Activated effector memory CD4-positive, alpha-beta T cell treated with Interleukin-2 at 50 U/mL for 16 hours (primary cell): ENCODE measurements at regions not wholly inside any gene's neighbourhood (a gene's known extent, or its start where the extent isn't known, plus 50 kb on each side); places are given as distances from the start of the nearest gene placed in this dataset.

Source experiments
- DNase-seq: peaks from one replicate; pipeline ENCODE4 v3.0.0-alpha.2; 2020

DNA sequence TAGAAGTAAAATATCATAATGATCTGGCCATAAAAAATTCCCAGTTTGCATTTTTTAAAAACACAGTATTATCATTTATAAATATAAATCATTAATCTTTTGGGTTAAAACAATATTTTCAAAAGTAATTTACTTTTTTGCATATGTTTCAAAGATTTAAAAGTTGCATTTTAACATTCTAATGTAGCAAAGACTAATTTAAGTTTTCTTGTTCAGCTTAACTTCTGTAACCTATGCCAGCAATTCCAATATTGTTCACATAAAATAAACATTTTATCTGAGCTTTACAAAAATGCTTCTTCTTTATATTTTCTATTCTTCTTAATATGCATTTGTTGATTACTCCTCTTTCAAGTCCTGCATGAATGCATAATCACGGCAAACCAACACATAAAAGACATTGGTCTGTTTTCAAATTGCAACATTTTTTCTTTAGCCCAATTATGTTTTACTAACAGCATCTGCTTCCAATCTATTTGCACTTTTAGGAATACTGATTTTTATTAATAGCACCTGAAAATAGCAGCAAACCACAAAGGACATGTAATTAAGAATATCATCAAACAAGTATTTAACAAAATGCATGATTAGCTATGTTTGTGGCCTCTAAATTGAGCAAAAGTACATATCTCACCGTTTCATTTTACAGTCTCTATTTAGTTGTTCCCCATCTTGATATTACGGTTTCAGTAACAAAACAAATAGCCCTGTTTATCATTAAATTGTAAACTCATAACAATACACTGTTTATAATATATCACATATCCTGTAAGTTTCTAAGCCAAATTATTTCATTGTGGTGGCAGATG lies 286.9 kb upstream of the NFE2L3 start:
- DNase-seq: no peak

DNA sequence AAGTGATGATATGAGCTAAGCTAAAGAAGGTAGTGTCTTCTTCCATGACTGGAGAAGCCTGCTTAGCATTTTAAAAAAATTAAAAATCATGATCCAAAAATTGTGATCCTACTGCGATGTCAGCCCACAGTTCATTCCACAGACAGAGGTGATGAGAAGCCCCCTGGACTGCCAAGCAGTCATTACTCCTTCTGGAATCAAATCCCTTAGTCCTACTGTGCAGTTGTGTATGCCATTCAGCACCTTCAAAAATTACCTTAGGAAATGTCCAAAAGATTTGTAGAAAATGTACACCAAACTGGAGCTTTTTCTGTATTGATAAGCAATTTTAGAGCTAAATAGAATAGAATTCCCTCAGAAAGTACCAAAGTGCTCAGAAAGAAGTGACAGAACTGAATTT lies 283.5 kb upstream of the NFE2L3 start:
- DNase-seq: no peak

DNA sequence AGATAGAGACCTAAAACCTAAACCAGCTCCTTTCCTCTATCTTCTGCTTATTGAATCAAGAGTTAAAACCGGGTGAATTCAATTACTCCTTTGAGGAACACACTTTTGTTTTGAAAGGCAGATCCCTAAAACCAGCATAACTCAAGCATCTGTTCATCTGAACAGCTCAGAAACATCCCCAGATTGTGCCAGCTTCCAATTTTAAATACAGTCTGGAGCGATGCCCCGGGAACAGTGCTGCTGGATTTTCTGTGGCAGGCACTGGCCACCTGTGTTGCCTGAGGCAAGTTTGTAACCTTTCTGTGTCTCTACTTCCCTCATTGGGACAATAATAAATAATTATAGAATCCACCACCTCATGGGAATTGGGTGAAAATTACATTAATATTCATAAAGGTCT lies 281.4 kb upstream of the NFE2L3 start:
- no peak for DNase-seq

DNA sequence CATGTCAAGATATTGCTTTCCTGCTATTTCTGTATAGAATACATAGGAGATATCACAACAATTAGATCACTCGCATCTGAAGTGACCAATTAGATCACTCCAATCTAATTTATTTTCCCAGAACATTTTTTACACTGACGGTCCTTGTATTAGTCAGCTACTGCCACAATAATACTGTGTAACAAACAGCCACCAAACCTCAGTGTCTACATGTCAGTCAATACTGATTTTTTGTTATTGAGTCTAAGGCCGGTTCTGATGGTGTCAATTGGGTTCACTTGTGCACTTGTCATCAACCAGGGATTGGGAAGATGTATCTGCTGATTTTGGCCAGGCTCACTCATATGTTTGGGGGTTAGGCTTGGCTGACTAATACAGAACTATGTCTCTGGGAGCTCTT lies 275.9 kb upstream of the NFE2L3 start:
- no peak for DNase-seq

DNA sequence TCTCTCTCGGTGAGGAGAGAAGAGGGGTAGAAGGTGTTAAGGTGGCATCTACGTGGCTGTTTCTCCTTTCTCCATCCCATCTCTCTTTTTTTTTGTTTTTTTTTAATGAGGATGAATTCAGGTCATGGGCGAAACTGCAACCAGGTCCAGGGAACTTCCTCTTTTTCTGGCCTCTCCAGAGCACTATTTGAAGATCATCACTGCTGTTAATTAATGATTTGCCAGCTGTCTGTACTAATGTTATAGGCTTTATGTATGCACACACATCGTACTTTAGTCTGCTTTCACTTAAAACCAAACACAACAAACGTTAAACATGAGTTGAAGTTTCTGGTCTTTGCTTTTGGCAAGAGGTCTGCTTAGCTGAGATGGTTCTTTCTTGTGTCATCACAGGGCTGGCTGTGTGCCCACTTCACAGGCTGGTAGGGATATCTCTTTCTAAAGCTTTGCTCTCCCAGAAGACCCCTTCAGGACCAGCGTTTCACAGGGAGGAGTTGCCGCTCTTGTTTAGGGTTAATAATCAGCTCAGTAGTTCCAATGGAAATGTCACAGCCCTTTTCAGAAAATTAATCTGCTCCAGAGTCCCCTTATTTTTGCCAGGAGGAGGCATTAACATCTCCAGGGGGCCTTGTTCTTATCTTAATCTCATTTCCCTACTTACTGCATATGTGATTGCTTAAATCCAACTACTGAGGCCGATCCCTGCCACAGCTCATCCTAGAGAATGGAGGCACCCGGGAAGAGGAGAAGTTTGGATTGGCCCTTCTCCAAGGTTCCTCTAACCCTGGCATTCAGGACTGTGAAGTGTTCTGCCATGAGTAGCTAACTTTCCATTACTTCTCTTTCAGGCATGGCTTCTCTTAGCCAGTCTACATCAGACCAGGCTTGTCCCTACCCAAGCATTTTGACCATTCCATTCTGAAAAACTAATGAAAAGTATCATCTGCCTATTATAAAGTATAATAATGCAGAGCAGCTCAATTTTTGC lies 273.9 kb upstream of the NFE2L3 start:
- no peak for DNase-seq

DNA sequence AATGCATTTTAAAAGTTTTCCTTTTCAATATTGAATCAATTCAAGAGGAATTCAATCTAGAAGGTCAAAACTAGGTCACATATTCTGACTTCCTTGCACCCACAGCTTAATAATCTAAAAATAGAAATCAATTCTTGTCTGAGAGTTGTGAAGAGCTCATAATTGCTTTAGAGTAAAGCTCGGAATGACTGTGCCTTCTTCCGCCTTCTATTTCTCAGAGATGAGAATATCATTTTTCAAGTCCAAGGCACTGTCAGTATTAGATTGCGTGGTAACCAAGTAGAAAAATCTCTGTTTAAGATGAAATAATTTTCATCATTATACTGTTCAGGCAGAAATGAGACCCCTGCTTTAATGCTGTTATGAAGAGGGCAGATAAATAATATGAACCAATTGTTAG lies 272.2 kb upstream of the NFE2L3 start:
- no peak for DNase-seq

DNA sequence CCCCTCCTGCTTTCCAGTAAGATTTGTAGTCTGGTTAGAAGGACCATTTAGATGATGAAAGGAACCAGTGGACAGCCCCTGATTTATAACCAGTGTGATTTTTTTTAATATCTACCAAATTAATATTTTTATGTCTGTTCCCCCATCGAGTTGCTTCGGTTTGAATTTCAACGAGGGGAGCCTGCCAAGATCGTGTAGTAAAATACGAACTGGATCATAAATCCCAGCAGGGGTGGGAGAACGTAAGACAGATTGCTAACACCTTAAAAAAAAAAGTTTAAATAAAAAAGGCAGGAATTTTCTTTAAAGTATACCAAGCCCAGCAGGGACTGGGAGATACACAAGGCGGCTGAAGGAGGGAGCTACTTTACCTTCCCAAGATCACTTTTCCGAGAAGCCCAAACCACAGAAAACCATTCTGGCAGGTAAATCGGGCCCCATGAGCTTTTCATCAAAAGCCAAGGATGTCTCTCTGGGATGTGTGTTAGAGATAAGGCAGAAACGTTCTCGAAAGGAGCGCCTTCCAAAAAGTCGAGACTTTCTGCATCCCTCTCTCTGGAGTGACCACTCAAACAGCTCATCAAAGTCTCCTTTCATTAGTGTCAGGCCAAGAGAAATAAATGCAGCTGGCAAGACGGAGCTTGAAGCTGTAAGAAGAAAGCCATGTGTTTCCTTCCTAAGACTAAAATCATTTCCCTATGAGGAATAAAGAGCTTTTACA lies 270.5 kb upstream of the NFE2L3 start:
- DNase-seq: no peak

DNA sequence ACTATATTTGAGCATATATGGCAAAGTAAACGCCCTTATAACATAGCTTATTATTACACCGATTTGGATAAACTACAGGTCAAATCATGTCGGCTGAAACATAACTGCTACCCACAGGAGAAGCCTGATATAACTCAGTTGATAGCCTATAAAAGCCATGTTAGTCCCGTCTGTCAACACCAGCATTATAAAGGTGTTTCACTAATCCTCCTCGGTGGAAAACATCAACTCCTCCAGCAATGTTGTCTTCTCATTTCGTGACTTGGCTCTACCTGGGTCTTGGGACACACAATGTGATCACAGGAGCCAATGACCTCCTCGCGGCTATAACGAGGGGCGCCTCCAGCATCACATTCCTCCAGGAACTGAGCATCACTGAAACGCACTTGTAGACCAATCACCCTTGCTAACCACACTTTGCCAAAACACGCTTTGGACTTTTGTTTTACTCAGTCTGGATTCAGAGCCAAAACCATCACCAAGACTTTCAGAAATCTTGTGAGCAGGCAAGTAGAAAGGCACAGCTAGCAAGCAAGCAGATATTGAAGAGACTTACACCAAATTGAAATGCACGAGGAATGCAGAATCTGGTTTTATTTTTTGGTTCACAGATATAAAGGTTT lies 269.7 kb upstream of the NFE2L3 start:
- no peak for DNase-seq

DNA sequence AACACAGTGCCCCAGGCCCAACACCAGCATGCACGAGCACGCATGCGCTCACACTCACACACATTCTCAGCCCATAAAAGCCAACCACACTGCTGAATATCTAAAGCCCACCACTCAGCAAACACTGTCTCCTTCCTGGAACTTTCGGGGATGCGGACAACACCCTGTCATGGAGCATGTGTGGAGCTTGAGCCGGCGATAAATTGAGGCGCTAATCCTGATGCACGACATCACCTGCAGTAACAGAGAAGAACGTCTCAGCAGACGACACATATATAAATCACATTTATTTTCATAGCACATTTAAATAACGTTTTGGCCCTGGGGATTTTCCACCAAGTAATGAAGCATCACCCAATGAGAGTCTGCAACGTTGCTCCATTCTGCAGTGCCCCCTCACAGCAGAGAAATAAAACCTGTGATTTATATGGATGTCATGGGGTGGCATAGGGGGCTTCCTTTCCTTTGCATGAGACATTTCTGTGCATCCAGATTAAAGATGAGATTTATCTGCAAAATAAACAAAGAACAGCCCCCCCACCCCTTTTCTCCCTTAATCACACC lies 267.7 kb upstream of the NFE2L3 start:
- DNase-seq: no peak

DNA sequence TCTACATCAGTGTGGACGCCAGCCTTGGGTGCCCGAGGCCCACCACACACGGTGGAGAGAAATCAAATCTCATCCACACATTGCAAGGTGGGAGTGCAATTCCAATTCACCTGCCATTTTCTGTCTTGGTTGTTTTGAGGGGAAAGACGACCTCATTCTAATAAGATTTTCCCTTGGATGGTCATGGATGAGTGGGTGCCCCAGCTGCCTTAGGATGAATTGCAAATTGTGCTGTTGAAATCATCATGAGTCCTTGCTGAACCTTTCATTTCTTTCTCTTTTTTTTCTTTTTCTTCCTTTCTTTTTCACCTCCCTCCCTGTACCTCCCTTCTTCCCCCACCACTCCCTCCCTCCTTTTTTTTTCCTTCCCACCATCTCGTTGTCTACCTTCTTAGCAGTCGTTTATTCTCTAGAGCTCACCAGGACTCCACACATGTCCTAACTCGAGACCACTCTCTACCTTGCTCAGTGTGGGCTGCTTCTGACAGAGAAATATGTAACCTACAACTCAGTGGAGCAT lies 266.9 kb upstream of the NFE2L3 start:
- DNase-seq: no peak

DNA sequence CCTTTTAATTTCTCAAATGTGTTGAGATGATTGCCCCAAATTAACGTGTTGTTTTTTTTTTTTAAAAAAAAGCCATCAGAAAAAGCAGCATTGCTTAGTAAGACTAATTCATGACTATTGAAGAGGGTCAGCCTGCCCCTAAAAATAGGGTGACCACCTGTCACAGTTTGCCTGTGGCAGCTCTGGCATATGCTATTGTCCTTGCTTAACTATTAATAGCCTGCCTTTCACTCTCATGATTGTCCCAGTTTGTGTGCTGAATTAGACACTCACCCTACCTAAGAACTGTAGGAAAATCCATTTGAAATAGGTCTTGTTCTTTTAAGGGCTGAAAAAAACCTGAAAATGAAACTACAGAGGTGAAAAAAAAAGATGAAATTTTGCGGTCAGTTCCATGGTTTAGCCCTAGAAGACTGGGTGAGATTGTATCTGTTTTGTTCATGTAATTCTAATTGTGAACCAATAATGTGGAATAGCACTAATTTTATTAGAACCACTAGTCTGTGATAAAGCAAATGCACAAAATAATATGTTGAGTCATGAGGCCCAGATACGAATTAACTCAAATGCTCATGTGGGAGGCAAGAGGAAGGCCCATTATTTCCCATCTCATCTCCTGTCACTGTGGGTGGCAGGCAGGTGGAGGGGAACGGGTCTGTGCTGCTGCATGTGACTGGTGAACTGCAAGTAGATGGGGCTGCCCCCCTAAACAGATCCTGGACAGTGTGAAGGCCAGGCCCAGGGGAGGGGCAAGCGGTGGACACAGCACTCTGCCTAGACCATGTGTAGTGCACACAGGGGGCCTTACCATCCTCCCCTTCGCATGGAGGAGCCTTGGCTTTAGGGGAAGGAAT lies 265.4 kb upstream of the NFE2L3 start:
- DNase-seq: no peak

DNA sequence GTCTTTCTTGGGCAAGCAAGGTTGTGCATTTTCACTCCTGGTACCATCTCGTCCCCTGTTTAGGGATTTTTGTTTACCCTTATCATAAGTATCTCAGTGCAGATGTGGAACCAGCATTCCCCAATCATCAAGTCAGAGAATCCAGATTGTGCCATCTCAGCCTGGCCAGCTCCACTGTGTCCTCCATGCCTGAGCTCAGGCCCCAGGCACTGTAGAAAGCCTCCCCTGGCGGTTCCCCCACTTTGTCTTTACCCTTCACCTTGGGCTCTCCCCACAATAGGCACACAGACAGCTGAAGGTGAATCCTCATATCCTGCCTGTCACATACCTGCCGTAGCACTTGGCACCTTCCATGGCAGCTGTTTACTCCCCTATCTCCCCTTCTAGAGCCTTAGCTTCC lies 264.7 kb upstream of the NFE2L3 start:
- no peak for DNase-seq

DNA sequence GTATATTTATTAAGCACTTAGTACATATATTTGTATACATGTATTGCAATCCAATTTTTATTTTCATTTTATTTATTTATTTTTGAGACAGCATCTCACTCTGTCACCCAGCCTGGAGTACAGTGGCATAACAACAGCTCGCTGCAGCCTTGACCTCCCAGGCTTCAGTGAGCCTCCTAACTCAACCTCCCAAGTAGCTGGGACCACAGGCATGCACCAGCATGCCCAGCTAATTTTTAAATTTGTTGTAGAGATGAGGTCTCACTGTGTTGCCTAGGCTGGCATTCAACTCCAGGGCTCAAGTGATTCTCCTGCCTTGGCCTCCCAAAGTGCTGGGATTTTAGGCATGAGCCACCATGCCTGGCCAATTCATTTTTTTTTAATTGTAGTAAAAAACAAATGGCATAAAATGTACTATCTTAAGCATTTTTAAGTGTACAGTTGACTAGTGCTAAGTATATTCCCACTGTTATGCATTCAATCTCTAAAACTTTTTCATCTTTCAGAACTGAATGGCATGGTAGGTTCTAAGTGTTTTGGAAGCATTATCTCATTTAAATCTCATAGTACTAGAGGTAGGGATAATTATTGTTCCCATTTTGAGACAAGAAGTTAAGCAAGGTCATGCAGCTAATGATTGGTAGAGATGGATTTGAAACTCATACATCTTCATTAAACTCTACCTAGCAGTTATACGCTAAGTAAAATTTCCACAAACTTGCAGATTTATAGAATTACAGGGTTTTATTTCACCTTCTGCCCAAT lies 264.0 kb upstream of the NFE2L3 start:
- no peak for DNase-seq

DNA sequence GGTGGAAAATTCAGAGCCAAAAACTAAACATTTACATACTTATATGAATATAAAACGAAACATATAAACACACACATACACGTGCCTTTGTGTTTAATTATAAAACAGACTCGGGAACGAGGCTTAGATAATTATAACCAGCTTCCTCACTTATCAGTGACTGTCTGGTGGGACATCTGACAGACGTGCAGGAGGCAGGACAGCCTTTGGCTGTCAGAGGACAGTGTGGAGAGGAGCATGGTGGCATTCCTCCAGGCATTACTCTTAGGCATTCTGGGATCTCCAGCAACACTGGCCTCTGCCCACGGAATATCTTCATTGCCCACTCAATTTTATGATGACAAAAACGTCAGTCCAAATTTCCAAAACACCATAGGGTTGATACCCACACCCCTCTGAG lies 262.2 kb upstream of the NFE2L3 start:
- no peak for DNase-seq

DNA sequence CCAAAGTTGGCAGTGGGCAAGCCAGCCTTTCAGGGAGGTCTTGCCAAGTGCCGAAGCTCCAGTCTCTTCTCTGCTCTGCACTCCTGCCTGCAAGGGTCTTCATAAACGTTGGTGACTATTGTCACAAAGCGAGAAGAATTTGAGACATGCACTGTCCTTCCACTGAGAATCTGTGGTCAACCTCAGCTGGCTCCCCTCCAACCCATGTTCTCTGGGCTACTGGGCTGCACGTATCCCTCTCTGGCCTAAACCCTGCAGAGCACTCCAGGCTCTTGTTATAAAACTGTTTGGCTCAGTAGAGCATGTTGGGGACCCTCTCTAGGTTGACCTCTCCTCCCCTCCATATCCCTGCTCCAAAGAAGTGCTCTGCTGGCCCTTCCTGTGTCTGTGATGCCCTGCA lies 260.4 kb upstream of the NFE2L3 start:
- no peak for DNase-seq

DNA sequence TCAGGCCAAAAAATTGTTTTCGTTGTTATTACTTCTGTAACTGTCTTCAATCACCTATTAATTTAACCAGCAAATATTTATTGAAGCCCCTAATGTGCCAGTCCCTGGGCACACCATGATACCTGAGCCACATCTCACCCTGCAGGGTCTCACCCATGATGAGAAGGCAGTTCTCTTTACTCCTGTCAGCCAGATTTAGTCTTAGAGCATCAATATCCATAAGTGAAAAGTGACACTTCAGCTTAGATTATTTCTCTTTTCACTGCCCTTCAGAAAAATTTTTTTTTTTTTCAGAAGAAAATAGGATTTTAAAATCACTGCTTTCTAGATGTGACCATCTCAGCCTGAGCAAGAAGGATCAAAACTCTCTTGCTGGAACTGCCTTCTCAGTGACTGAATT lies 258.6 kb upstream of the NFE2L3 start:
- DNase-seq: no peak

DNA sequence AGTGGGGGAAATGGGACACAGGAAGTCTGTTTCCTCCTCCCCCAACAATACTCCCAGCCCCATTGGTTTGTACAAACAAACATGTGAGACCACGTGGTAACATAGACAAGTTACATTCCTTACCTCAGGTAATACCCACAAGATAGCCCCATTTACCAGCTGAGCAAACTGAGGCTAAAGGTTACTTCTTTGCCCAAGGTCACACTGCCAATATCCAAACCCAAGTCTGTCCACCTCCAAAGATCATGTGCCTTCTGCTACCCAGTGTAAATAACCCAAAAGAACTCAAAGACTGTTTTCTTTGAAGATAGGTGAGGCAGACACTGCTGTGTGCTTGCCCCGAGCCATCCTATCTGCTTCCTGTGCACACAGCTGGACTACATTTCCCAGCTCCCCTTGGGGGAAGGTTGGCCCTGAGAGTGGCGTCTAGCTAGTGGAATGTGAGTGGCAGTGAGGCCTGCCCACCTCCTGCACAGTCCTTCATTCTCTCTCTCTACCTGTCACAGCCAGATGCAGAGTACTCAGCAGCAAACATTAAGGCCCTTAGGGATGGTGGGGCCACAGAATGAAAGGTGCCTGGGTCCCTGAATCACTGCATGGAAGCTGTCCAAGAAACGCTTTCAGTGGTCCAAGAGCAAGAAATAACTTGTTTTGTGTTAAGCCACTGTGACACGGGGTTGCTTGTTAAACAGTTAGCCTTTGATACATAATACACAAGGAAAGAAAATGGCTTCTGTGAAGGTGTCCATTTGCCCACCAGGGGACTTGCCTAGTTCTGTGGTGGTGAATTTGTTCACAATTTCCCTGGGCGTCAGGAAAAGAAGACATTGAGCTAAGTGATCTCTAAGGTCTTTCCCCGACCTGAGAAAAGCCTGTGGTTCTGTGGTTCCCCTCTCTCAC lies 257.7 kb upstream of the NFE2L3 start:
- no peak for DNase-seq

DNA sequence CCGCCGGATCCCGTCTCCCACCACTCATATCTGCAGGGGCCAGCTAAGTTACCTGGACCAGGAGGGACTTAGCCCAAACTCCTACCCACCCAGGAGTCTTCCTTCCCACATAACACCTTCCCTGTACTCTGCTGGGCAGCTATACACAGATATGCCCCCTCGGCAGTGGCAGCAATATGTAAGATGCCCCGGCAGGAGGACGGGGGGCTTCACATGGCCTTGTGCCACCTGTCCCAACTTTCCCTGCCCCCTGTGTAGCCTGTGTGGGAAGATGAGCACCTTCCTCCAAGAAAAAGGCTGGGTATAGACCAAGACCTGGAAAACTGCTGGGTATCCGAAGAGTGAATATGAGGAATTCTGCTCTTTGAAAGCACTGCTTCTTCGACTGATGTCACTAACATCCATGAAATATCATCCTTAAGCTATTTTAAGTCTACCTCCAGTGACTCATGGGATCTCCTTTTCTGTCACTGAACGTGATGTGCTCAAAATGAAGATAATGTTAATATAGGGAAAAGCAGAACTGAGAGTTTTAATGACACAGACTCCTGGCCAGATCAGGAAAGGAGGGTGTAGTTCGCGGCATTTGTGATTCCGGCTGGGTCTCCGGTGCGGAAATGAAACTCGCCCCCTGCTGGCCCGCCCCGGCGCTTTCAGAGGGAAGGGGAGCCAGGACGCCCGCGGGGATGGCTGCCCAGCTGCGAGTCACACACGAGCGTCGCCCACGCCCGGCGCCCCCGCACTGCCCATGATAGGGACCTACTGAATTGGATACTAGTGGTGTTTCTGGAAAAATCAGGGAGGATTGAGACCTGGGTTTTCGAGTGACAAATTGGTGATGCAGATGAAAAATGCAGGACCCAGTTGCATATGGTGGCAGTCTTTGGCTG lies 256.9 kb upstream of the NFE2L3 start:
- peak; percentile 46 for DNase-seq
